ENCODE measurements at regions not wholly inside any gene's neighbourhood (a gene's known extent, or its start where the extent isn't known, plus 50 kb on each side); places are given as distances from the start of the nearest gene placed in this dataset.
"Not testable (repeated sequence)": the region's sequence is repeated elsewhere in the genome, so short reads cannot be mapped to it uniquely, and the experiment has no call there.

DNA sequence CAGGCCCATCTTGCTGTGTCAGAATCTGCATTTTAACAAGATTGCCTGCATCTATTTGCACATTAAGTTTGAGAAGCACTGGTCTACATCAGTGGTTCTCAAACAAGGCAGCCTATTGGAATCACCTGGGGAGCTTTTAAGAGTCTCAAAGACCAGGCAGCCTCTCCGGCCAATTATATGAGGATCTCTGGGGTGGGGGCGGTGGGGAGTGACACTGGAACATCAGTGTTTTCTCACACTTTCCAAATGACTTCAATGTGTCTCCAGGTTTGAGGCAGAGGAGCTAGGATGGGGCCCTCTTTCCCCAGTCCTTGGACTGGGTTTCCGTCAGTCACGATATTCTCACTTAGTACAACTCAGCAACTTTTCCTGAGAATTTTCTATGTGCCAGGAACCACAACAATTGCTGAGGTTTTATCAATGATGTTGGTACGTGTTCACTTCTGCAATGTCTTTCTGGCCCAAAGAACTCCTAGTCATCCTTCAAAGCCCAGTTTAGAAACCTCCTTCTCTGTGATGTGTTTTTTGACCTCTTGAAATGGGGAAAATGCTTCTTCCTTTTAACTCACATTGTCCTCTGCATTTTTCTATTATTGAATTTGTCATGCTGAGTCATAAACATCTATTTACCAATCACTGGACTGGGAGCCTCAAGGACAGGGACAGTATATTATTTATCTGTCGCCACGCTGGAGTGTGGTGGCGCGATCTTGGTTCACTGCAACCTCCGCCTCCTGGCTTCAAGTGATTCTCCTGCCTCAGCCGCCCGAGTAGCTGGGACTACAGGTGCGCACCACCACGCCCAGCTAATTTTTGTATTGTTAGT is 130.9 kb downstream of the MYCN start:
- DNase-seq (no peak), ATAC-seq (replicated peaks) (no peak)
- Mint-ChIP-seq H3K4me1 (ENCODE audit: low read depth in 2 of 2) (no peaks in the 10 kb centered on the region), H3K36me3 (ENCODE audit: insufficient read depth) (no peaks in the 10 kb centered on the region), H3K27ac (no peak overlapping the region), H3K4me3 (no peak overlapping the region), H3K27me3 (no peaks in the 10 kb centered on the region), H3K9me3 (peaks cover 9% of the 10 kb centered on the region in 2 donors)

DNA sequence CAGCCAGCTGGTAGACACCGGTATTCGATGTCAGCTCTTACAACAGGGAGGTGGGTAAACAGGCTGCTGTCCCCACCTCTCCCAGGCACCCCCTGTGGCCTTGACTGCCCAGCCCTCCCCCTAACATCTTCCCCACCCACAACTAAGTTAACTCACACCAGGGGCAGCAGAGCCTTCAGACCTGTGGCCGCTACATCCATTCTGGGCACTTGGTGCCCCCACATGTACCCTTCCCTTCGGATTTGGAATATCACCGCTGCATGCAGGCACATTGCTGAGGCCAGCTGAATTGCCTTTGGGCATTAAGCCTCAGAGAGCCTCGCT is 130.3 kb downstream of the MYCN start:
- Mint-ChIP-seq H3K9me3 (peaks cover 9% of the 10 kb centered on the region in 2 donors), H3K27me3 (no peaks in the 10 kb centered on the region), H3K4me1 (ENCODE audit: low read depth in 2 of 2) (no peaks in the 10 kb centered on the region), H3K27ac (no peak overlapping the region), H3K4me3 (no peak overlapping the region), H3K36me3 (ENCODE audit: insufficient read depth) (no peaks in the 10 kb centered on the region)
- DNase-seq = no peak
- ATAC-seq (replicated peaks) = no peak

DNA sequence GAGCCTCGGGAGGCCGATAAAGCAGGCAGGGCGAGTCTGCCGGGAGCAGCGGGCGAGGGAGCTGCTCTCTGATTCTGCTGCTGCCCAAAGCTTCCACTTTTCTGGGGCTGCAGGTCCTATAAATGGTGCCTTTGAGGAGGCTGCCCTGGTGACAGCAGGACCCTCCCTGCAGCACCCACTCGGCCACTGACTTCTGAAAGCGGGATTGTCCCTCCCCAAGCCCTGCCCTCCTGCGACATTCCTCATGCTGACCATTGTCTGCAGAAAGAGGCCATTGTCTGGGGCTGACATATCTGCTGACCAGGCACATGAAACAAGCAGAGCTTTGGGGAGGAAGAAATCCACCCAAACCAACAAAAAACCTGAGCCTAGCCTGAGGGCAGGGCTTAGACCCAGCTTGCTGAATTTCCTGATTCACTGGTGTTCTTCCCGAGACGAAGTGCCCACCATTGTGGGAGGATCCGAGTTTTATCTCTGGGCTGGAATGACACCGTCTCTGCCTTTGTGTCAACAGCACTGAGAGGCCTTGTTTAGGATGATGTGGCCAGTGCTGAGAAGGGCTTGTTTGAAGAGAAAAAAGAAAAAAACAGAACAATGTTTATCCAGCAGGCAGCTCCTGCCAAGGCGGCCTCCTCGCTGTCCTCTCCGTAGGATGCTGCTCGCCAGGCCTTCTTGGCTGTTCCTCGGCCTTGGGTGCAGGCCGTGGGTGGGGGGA is 129.7 kb downstream of the MYCN start:
- Mint-ChIP-seq H3K4me3 (no peak overlapping the region), H3K36me3 (ENCODE audit: insufficient read depth) (no peaks in the 10 kb centered on the region), H3K27ac (no peak overlapping the region), H3K27me3 (no peaks in the 10 kb centered on the region), H3K4me1 (ENCODE audit: low read depth in 2 of 2) (no peaks in the 10 kb centered on the region), H3K9me3 (peaks cover 9% of the 10 kb centered on the region in 2 donors)
- ATAC-seq (replicated peaks) (no peak), DNase-seq (no peak)

DNA sequence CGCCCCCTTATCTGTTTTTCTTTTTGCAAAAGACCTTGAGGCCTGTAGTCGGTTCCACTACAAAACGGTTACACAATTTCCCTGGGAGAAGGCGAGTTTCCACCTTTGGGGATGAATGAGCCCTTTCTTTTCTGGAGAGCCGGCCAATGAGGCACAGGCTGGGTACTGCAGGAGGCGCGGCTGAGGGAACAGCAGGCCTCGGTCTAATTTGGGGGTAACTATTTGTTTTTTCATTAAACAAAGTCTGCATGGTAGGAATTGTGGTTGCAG is 129.2 kb downstream of the MYCN start:
- ATAC-seq (replicated peaks) (no peak), DNase-seq (no peak)
- Mint-ChIP-seq H3K27me3 (no peaks in the 10 kb centered on the region), H3K9me3 (peaks cover 9% of the 10 kb centered on the region in 2 donors), H3K36me3 (ENCODE audit: insufficient read depth) (no peaks in the 10 kb centered on the region), H3K4me3 (no peak overlapping the region), H3K4me1 (ENCODE audit: low read depth in 2 of 2) (no peaks in the 10 kb centered on the region), H3K27ac (no peak overlapping the region)

DNA sequence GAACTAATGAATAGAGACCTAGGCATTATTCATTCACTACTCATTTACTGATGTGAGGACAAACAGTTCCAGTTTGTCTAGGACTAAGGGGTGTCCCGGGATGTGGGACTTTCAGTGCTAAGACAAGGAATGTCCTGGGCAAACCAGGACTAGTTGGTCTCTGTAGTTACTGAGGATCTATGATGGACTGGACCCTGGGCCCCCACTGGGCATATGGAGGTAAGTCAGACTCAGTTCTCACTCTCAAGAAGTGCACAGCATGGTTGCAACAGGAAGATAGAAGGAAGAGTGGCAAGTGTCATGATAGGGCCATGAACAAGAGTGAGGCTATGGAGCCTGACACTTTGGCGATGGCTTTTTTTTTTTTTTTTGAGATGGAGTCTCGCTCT is 128.2 kb downstream of the MYCN start:
- H3K27me3 Mint-ChIP-seq = no peaks in the 10 kb centered on the region
- ATAC-seq (replicated peaks) = no peak
- no peak for DNase-seq
- no peaks in the 10 kb centered on the region for H3K4me1 Mint-ChIP-seq (ENCODE audit: low read depth in 2 of 2)
- H3K9me3 Mint-ChIP-seq = peaks cover 16 to 17% of the 10 kb centered on the region in 2 donors
- H3K27ac Mint-ChIP-seq = no peak overlapping the region
- no peak overlapping the region for H3K4me3 Mint-ChIP-seq
- no peaks in the 10 kb centered on the region for H3K36me3 Mint-ChIP-seq (ENCODE audit: insufficient read depth)

DNA sequence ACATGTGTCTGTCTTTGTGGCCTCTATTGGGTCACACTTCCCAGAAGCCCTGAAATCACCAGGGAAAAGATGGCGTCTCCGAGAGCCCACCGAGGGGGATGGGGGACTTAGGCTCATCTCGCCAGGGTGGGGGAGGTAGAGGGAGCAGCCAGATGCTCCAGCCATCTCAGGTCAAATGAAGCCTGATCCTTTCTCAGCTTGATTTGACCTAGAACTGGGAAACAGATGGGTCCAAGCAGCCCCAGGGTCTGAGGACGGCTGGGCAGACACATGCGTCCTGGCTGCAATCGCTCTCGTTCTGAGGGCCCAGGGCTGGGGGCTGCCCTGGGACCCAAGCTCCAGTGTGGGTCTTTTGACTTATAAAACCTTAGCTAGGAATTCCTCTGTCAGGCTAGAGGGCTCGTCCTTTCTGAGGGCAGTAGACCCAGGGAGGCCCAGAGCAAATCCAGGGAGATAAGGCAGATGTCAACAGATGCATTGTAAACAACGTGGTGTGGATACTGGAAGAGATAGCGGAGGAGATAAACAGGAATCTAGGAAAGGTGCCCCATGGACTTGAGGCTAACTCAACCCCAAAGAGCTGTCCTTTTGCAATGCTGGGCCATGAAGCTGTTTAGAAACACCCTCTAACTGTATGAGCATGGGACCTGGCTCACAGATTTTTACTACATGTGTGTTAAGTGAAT is 127.7 kb downstream of the MYCN start:
- ATAC-seq (replicated peaks) = no peak
- Mint-ChIP-seq H3K27me3 (no peaks in the 10 kb centered on the region), H3K4me1 (ENCODE audit: low read depth in 2 of 2) (no peaks in the 10 kb centered on the region), H3K4me3 (no peak overlapping the region), H3K27ac (no peak overlapping the region), H3K9me3 (peaks cover 12 to 17% of the 10 kb centered on the region in 2 donors), H3K36me3 (ENCODE audit: insufficient read depth) (no peaks in the 10 kb centered on the region)
- no peak for DNase-seq

DNA sequence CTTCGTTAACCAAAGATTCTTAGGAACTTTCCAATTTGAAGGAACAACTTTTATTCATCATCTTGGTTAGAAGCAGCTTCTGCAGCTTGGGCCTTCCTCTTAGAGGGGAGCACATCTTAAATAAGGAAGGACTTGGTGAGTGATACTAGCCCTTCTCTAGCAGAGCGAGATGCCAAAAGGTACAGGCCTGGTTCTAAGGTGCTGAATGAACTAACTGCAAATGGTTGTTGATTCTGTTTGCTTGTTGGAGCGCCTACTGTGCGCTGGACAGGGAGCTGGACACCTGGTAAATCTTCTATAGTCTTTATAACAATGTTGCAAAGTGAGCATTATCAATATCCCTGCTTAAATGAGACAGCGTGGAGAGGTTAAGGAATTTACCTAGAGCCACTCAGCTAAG is 127.1 kb downstream of the MYCN start:
- no peaks in the 10 kb centered on the region for H3K4me1 Mint-ChIP-seq (ENCODE audit: low read depth in 2 of 2)

DNA sequence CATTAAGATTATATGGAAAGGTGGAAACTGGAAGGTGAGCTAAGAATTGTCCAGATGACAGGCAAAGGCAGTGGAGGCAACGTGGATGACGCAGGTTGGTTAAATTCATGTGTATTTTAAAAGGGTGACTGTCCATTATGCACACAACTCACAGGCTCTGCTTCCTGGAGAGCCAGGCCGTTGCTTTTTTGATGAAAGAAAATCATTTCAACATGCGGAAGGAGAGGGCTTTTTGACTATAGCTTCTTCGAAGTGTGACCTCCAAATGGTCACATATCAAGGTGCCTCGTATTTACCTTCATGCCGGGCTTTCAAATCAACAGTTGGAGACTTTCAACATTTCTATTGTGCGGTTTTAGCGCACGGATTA is 126.7 kb downstream of the MYCN start:
- Mint-ChIP-seq H3K4me1 (ENCODE audit: low read depth in 2 of 2) (no peaks in the 10 kb centered on the region), H3K27ac (no peak overlapping the region), H3K9me3 (peaks cover 7 to 9% of the 10 kb centered on the region in 2 donors), H3K27me3 (no peaks in the 10 kb centered on the region), H3K36me3 (ENCODE audit: insufficient read depth) (no peaks in the 10 kb centered on the region), H3K4me3 (no peak overlapping the region)
- DNase-seq (no peak), ATAC-seq (replicated peaks) (no peak)

More for the DNA sequence above, 127.1 kb downstream of the MYCN start:
- Mint-ChIP-seq H3K27ac (no peak overlapping the region), H3K4me3 (no peak overlapping the region), H3K9me3 (peaks cover 9 to 14% of the 10 kb centered on the region in 2 donors), H3K27me3 (no peaks in the 10 kb centered on the region), H3K36me3 (ENCODE audit: insufficient read depth) (no peaks in the 10 kb centered on the region)
- no peak for ATAC-seq (replicated peaks)
- no peak for DNase-seq

DNA sequence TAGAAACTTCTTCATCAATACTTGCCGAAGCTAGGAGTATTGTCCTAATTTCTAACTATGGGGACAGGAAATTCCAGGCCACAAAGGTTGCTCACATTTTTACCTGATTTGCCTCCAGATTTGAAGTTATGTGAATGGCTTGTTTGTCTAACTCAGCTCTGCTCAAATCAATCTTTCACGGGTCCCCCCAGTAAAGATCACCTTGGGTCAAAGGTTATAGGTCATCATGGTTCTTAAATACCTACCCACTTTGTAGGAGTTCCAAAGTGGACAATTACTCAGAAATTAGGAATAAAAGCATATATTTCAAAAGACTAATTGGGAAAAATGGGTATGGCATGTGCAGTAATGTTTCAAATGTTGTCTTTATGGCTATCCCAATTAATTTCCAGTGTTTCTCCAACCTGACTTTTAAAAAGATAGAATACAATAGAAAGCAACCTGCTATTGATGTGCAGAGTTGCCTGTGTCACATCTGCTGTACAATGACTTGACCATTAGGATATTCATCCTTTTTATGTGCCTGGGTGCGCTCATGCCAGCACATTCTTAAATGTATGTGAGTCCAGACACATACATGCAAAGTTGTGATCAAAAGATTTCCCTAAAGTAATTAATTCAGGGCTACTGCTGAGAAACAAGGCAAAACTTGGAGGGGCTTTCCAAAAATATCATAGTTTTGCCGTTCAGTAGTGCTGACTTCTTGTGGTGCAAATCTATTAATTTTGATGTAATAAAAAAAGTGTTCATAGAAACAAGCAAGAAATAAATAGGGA is 126.1 kb downstream of the MYCN start:
- DNase-seq (no peak), ATAC-seq (replicated peaks) (no peak)
- H3K27me3 Mint-ChIP-seq = no peaks in the 10 kb centered on the region
- peaks cover 7 to 9% of the 10 kb centered on the region in 2 donors for H3K9me3 Mint-ChIP-seq
- H3K4me1 Mint-ChIP-seq (ENCODE audit: low read depth in 2 of 2) = no peaks in the 10 kb centered on the region
- H3K36me3 Mint-ChIP-seq (ENCODE audit: insufficient read depth) = no peaks in the 10 kb centered on the region
- H3K27ac Mint-ChIP-seq = no peak overlapping the region
- H3K4me3 Mint-ChIP-seq = no peak overlapping the region

DNA sequence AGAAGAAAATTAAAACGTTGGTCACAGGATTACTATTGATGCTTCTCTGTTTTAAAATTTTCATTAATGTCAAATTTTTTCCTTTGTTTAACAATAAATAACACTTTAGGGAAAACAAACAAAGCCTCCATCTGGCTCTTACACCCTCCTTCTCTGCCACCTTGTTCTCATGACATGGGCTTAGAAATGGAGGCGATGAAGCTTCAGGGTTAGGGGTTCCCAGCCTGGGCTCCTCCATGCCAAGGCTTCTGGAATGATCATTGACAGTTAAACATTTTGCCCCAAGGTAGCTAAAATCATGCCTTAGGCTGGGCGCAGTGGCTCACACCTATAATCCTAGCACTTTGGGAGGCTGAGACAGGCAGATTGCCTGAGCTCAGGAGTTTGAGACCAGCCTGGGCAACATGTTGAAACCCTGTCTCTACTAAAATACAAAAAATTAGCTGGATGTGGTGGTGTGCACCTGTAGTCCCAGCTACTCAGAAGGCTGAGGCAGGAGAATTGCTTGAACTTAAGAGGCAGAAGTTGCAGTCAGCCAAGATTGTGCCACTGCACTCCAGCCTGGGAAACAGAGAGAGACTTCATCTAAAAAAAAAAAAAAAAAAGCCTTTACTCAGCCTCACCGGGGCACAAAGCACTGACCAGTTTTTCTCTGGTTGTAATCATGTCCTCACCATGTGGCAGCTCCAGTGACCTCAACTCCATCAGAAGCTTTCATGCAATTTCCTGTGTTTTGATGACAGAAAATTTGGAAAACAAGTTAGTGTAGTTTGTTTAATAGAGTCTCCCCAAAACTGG is 125.1 kb downstream of the MYCN start:
- not testable (repeated sequence) for H3K36me3 Mint-ChIP-seq (ENCODE audit: insufficient read depth); H3K27me3 Mint-ChIP-seq; ATAC-seq (replicated peaks); H3K4me3 Mint-ChIP-seq; H3K27ac Mint-ChIP-seq; H3K4me1 Mint-ChIP-seq (ENCODE audit: low read depth in 2 of 2); DNase-seq
- H3K9me3 Mint-ChIP-seq = peaks cover 9 to 11% of the 10 kb centered on the region in 2 donors

DNA sequence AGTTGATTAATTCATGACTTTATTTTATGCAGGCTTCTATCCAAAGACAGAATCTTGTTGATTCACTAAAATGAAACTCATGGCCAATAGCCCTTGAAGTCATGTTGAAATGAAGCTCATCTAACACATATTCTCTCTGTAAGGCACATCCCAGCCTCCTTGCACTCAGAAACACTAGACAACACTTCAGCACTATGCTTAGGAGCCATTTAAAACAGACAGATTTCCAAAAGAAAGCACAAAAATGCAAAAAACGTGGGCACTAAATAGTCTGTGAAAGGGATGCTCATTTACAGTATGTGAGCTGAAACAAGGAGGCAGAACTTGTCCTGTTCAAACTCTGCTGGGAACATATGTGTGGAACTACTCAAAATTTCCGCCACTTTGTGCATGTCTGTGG is 124.4 kb downstream of the MYCN start:
- no peak for DNase-seq
- Mint-ChIP-seq H3K9me3 (peaks cover 9 to 11% of the 10 kb centered on the region in 2 donors), H3K27ac (no peak overlapping the region), H3K4me3 (no peak overlapping the region), H3K27me3 (no peaks in the 10 kb centered on the region), H3K36me3 (ENCODE audit: insufficient read depth) (no peaks in the 10 kb centered on the region), H3K4me1 (ENCODE audit: low read depth in 2 of 2) (no peaks in the 10 kb centered on the region)
- ATAC-seq (replicated peaks) = no peak

DNA sequence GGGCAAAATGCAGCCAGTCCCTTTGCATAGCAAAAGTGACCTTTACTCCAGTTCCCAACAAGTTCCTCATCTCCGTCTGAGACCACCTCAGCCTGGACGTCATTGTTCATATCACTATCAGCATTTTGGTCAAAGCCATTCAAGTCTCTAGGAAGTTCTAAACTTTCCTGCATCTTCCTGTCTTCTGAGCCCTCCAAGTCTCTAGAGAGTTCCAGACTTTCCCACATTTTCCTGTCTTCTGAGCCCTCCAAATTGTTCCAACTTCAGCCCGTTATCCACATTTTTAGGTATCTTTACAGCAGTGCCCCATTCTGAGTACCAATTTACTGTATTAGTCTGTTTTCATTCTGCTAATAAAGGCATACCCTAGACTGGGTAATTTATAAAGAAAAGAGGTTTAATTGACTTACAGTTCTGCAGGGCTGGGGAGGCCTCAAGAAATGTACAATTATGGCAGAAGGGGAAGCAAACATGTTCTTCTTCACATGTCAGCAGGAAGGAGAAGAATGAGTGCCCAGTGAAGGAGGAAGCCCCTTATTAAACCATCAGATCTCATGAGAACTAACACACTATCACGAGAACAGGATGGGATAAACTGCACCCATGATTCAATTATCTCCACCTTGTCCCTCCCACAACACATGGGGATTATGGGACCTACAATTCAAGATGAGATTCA is 123.7 kb downstream of the MYCN start:
- no peak for DNase-seq
- peaks cover 9 to 11% of the 10 kb centered on the region in 2 donors for H3K9me3 Mint-ChIP-seq
- no peak overlapping the region for H3K27ac Mint-ChIP-seq
- no peaks in the 10 kb centered on the region for H3K4me1 Mint-ChIP-seq (ENCODE audit: low read depth in 2 of 2)
- H3K27me3 Mint-ChIP-seq = no peaks in the 10 kb centered on the region
- H3K4me3 Mint-ChIP-seq = no peak overlapping the region
- ATAC-seq (replicated peaks) = no peak
- H3K36me3 Mint-ChIP-seq (ENCODE audit: insufficient read depth) = no peaks in the 10 kb centered on the region

Data from effector memory CD8-positive, alpha-beta T cell (primary cell).